22Rv1 (cell line): ENCODE measurements at regions not wholly inside any gene's neighbourhood (a gene's known extent, or its start where the extent isn't known, plus 50 kb on each side); places are given as distances from the start of the nearest gene placed in this dataset.

Experiments
- CTCF ChIP-seq: fragments of 450-650 bp; IDR thresholded peaks from 2 replicates; pipeline ENCODE4 v1.5.1; 2017; ENCODE audit warnings: mild to moderate bottlenecking
- ZFX ChIP-seq: fragments of 450-650 bp; IDR thresholded peaks from 2 replicates; pipeline ENCODE4 v1.6.1; 2017; ENCODE audit warnings: antibody characterized with exemption, borderline replicate concordance

GRCh38 chr16:5838725-5839124 lies 741.1 kb upstream of the EEF2KMT start:
- TF ChIP-seq CTCF (no peak), ZFX (no peak)
